Ectodermal cell (in vitro differentiated cells): ENCODE measurements at regions not wholly inside any gene's neighbourhood (a gene's known extent, or its start where the extent isn't known, plus 50 kb on each side); places are given as distances from the start of the nearest gene placed in this dataset.

ENCODE experiments used
- H3K27ac ChIP-seq: 2 replicates; pipeline ENCODE4 v1.7.0; 2013; ENCODE audit warnings: mild to moderate bottlenecking, low read depth, low read length; ENCODE audit not compliant: insufficient read depth, poor library complexity, severe bottlenecking
- H3K27me3 ChIP-seq: 2 replicates; pipeline ENCODE4 v1.7.0; 2013; ENCODE audit warnings: mild to moderate bottlenecking, low read length; ENCODE audit not compliant: insufficient read depth, control insufficient read depth, poor library complexity, severe bottlenecking
- H3K36me3 ChIP-seq: one replicate; pipeline ENCODE4 v1.7.0; 2013; ENCODE audit warnings: low read length; ENCODE audit not compliant: control insufficient read depth, insufficient read depth
- H3K4me1 ChIP-seq: one replicate; pipeline ENCODE4 v1.7.0; 2013; ENCODE audit warnings: low read length; ENCODE audit not compliant: control insufficient read depth, insufficient read depth
- H3K4me3 ChIP-seq: 2 replicates; pipeline ENCODE4 v1.7.0; 2013; ENCODE audit warnings: low read depth, low read length, control low read depth; ENCODE audit not compliant: insufficient read depth
- H3K9me3 ChIP-seq: 2 replicates; pipeline ENCODE4 v1.7.0; 2013; ENCODE audit warnings: mild to moderate bottlenecking, low read length, moderate library complexity; ENCODE audit not compliant: control insufficient read depth
- WGBS, 2 experiments: methylation state at CpG; one replicate each; pipeline ENCODE4 v1.1.7; 2013; ENCODE audit warnings: missing lambda C conversion rate in 2 of 2; 5-methylcytosine and 5-hydroxymethylcytosine counted together

GRCh38 chr2:51881673-51882072 is 849.7 kb upstream of the NRXN1 start:
- Histone ChIP-seq H3K4me3 (no peak overlapping the region), H3K27ac (no peak overlapping the region), H3K9me3 (no peaks in the 10 kb centered on the region), H3K4me1 (no peaks in the 10 kb centered on the region), H3K36me3 (no peaks in the 10 kb centered on the region), H3K27me3 (no peaks in the 10 kb centered on the region)
- WGBS, 2 experiments = 90 to 99% methylated on average over 3 of the region's 3 CpGs

- Histone ChIP-seq H3K4me1 (no peaks in the 10 kb centered on the region), H3K4me3 (no peak overlapping the region), H3K27ac (no peak overlapping the region), H3K9me3 (no peaks in the 10 kb centered on the region), H3K36me3 (no peaks in the 10 kb centered on the region), H3K27me3 (no peaks in the 10 kb centered on the region)
- WGBS, 2 experiments = 91 to 100% methylated on average over 1 of the region's 1 CpG
These were observed 848.2 kb upstream of the NRXN1 start for GRCh38 chr2:51880153-51880552.

GRCh38 chr2:51866361-51866760 is 834.4 kb upstream of the NRXN1 start:
- Histone ChIP-seq H3K4me3 (no peak overlapping the region), H3K36me3 (no peaks in the 10 kb centered on the region), H3K4me1 (no peaks in the 10 kb centered on the region), H3K27ac (no peak overlapping the region), H3K9me3 (no peaks in the 10 kb centered on the region), H3K27me3 (no peaks in the 10 kb centered on the region)
- WGBS, 2 experiments = 94 to 100% methylated on average over 1 to 2 of the region's 2 CpGs

- H3K27ac ChIP-seq = no peak overlapping the region
- WGBS, 2 experiments = 89 to 94% methylated on average over 1 of the region's 1 CpG
- H3K9me3 ChIP-seq = no peaks in the 10 kb centered on the region
- no peaks in the 10 kb centered on the region for H3K36me3 ChIP-seq
- no peaks in the 10 kb centered on the region for H3K27me3 ChIP-seq
- no peaks in the 10 kb centered on the region for H3K4me1 ChIP-seq
- no peak overlapping the region for H3K4me3 ChIP-seq
These were observed 827.3 kb upstream of the NRXN1 start for GRCh38 chr2:51859260-51859659.

- no peaks in the 10 kb centered on the region for H3K9me3 ChIP-seq
- H3K36me3 ChIP-seq = no peaks in the 10 kb centered on the region
- WGBS, 2 experiments = no CpG with 5 or more reads among the region's 1 CpG
- H3K27me3 ChIP-seq = no peaks in the 10 kb centered on the region
- no peaks in the 10 kb centered on the region for H3K4me1 ChIP-seq
- no peak overlapping the region for H3K4me3 ChIP-seq
- no peak overlapping the region for H3K27ac ChIP-seq
These were observed 823.8 kb upstream of the NRXN1 start for GRCh38 chr2:51855683-51856082.

GRCh38 chr2:51846796-51847195 is 814.9 kb upstream of the NRXN1 start:
- Histone ChIP-seq H3K4me1 (no peaks in the 10 kb centered on the region), H3K9me3 (no peaks in the 10 kb centered on the region), H3K27ac (no peak overlapping the region), H3K4me3 (no peak overlapping the region), H3K27me3 (no peaks in the 10 kb centered on the region), H3K36me3 (no peaks in the 10 kb centered on the region)

- no peak overlapping the region for H3K27ac ChIP-seq
These were observed 814.1 kb upstream of the NRXN1 start for GRCh38 chr2:51846018-51846417.

GRCh38 chr2:51844596-51844995 is 812.7 kb upstream of the NRXN1 start:
- H3K27ac ChIP-seq = no peak overlapping the region
- 78 to 83% methylated on average over 1 of the region's 3 CpGs for WGBS, 2 experiments
- no peak overlapping the region for H3K4me3 ChIP-seq
- no peaks in the 10 kb centered on the region for H3K27me3 ChIP-seq
- no peaks in the 10 kb centered on the region for H3K9me3 ChIP-seq
- no peaks in the 10 kb centered on the region for H3K4me1 ChIP-seq
- H3K36me3 ChIP-seq = no peaks in the 10 kb centered on the region

More at GRCh38 chr2:51846018-51846417, 814.1 kb upstream of the NRXN1 start:
- H3K36me3 ChIP-seq = no peaks in the 10 kb centered on the region
- no peak overlapping the region for H3K4me3 ChIP-seq
- H3K9me3 ChIP-seq = no peaks in the 10 kb centered on the region
- H3K4me1 ChIP-seq = no peaks in the 10 kb centered on the region
- no peaks in the 10 kb centered on the region for H3K27me3 ChIP-seq

- H3K4me1 ChIP-seq = no peaks in the 10 kb centered on the region
- no peaks in the 10 kb centered on the region for H3K9me3 ChIP-seq
- no peak overlapping the region for H3K27ac ChIP-seq
- no peaks in the 10 kb centered on the region for H3K27me3 ChIP-seq
- no peak overlapping the region for H3K4me3 ChIP-seq
- H3K36me3 ChIP-seq = no peaks in the 10 kb centered on the region
These were observed 797.5 kb upstream of the NRXN1 start for GRCh38 chr2:51829477-51829876.

- Histone ChIP-seq H3K4me3 (no peak overlapping the region), H3K36me3 (no peaks in the 10 kb centered on the region), H3K9me3 (no peaks in the 10 kb centered on the region), H3K4me1 (no peaks in the 10 kb centered on the region), H3K27me3 (no peaks in the 10 kb centered on the region), H3K27ac (no peak overlapping the region)
- WGBS, 2 experiments = 100% methylated on average over 1 of the region's 1 CpG; no CpG with 5 or more reads in 1 of the 2 experiments
These were observed 793.9 kb upstream of the NRXN1 start for GRCh38 chr2:51825823-51826222.

GRCh38 chr2:51813247-51813646 is 781.3 kb upstream of the NRXN1 start:
- H3K9me3 ChIP-seq = no peaks in the 10 kb centered on the region
- H3K27me3 ChIP-seq = no peaks in the 10 kb centered on the region
- no peaks in the 10 kb centered on the region for H3K36me3 ChIP-seq
- no peak overlapping the region for H3K4me3 ChIP-seq
- H3K4me1 ChIP-seq = no peaks in the 10 kb centered on the region
- no peak overlapping the region for H3K27ac ChIP-seq
